Aorta (tissue), 5 donors: ENCODE measurements at regions not wholly inside any gene's neighbourhood (a gene's known extent, or its start where the extent isn't known, plus 50 kb on each side); places are given as distances from the start of the nearest gene placed in this dataset.

Experiments used
- ATAC-seq: fragments of 200-7000 bp; cut with Tn5 transposase; one replicate; pipeline ENCODE4 v1.9.1; 2022; ENCODE audit warnings: moderate library complexity; ENCODE audit not compliant: low FRiP score
- DNase-seq, 2 donors: peaks; one replicate each; pipeline ENCODE4 v3.0.0-alpha.2; 2020
- H3K27ac ChIP-seq, 2 donors: one replicate each; pipeline ENCODE4 v1.5.1; 2013; ENCODE audit warnings: low read length in 2 of 2, mild to moderate bottlenecking in 2 of 2, moderate library complexity in 2 of 2, control low read depth in 1 of 2, inconsistent platforms in 1 of 2, low read depth in 1 of 2
- H3K27me3 ChIP-seq, 2 donors: one replicate each; pipeline ENCODE4 v1.6.1; 2013; ENCODE audit warnings: control low read depth in 1 of 2, low read length in 1 of 2, mild to moderate bottlenecking in 1 of 2, moderate library complexity in 1 of 2; ENCODE audit not compliant: insufficient read depth in 2 of 2, control insufficient read depth in 1 of 2
- H3K36me3 ChIP-seq, 2 donors: one replicate each; pipeline ENCODE4 v1.6.1; 2013; ENCODE audit warnings: control low read depth in 1 of 2, low read length in 1 of 2, mild to moderate bottlenecking in 1 of 2; ENCODE audit not compliant: insufficient read depth in 2 of 2, control insufficient read depth in 1 of 2
- H3K4me1 ChIP-seq, 2 donors: one replicate each; pipeline ENCODE4 v1.6.1; 2013; ENCODE audit warnings: low read length in 2 of 2, control low read depth in 1 of 2, mild to moderate bottlenecking in 1 of 2, moderate library complexity in 1 of 2; ENCODE audit not compliant: insufficient read depth in 2 of 2, control insufficient read depth in 1 of 2
- H3K4me3 ChIP-seq, 2 donors: one replicate each; pipeline ENCODE4 v1.5.1; 2013; ENCODE audit warnings: low read length in 2 of 2, control low read depth in 1 of 2, mild to moderate bottlenecking in 1 of 2
- H3K9me3 ChIP-seq: one replicate; pipeline ENCODE4 v1.6.1; 2013; ENCODE audit warnings: mild to moderate bottlenecking, low read length; ENCODE audit not compliant: control insufficient read depth
- WGBS, 2 donors: extraction: QIAGEN DNeasy Blood & Tissue Kit; methylation state at CpG; one replicate each; pipeline ENCODE4 v1.1.7; 2013; 5-methylcytosine and 5-hydroxymethylcytosine counted together
- intact Hi-C, 2 donors: fragments of 100-400 bp; cut with DNase I; formaldehyde crosslinking; loops; one replicate each; pipeline versions ENCODE4 v1.14.2 to v1.15.0; 2022
- donor health status: healthy with polysubstance abuse.
- donor health status: Bipolar disorder and iron deficiency.
- donor health status: DM: no; HTN: no; CAD: no.
- donor health status: DM: no; HTN: no; CAD: no.
- donor health status: DM: yes; HTN: yes; CAD: no.

DNA sequence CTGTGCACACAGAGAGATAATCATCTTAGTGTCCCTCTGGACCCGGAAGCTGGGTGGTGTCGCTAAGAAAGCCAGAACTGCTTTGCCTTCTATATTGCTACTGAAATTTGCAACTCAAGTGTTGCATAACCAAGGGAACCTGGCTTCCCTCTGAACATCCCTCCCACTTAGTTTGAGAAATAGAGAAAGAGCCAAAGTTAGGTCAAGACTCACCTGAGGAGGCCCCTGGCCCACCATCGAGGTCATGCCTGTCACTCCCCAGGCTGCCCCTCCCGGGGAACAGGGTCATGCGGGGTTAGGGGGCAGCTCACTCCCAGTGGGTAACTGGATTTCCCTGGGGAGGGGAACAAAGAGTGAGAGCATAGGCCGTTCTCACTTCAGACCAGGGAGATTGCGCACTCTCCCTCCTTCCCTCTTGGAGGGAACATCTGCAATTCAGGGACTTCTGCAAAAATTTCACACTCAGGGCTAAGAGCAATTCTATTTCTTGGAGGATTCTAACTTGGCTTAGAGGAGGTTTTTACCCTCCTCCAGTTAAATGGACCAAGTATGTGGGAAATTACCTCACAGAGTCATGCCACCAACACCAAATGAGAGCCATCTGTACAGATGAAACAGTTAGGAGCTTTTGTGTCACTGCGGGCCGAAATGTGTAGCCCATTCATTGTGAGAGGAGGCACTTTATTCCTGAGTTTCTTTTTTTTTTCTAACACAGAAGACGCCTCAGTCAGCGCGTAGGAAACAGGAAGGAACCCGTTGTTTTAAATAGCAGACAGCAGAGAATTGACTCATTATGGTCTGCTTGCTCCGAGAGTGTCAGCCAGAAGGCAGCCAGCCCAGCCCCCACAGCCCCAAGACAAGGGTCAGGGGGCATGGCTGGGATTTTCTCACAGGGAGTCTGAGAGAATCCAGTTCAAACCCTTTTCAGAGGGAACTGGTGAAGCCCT is 221.3 kb downstream of the ARHGAP12 start:
- intact Hi-C loops = loop anchor here (5.0 kb wide), 2 partner anchors 35 to 100 kb away; no protein-coding TSS in a partner anchor
- H3K4me1 ChIP-seq = no peaks in the 10 kb centered on the region
- H3K4me3 ChIP-seq = no peak overlapping the region
- peaks cover 2% of the 10 kb centered on the region for H3K9me3 ChIP-seq
- peak; percentile 70 for ATAC-seq
- no peaks in the 10 kb centered on the region for H3K36me3 ChIP-seq
- 30 to 35% methylated on average over 14 of the region's 14 CpGs for WGBS, 2 donors
- no peaks in the 10 kb centered on the region for H3K27me3 ChIP-seq
- H3K27ac ChIP-seq = no peak overlapping the region
- peak; percentile 88 to 89 for DNase-seq

DNA sequence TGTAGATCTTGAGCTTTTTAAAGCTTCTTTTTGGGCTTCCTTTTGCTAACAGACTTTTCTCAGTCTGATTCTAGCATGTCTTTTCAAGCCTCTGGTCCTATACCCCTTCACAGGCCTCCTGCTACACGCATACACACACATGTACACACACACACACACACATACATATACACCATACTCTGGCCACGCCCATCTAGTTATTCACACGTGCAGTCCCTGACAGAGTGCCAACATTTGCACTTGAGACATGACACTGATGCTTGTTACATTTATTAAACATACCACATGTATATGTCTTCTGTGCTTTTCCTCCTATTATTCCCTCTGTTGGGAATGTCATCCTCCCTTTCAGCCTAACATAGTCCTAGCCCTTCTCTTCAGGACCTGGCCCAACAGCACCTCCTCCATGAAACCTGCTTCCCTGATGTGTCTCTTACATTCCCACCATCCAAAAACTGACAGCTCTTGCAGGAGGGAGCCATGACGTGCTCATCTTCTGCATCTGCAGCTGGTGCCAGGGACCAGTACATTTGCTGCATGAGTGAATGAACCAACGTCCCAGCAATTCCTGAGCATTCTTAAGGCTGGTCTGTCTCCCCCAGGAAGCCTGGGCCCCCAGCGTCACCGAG is 222.1 kb downstream of the ARHGAP12 start:
- Histone ChIP-seq H3K36me3 (no peaks in the 10 kb centered on the region), H3K4me3 (no peak overlapping the region), H3K27ac (no peak overlapping the region), H3K4me1 (peaks cover 0 to under 1% of the 10 kb centered on the region in 2 donors), H3K27me3 (no peaks in the 10 kb centered on the region), H3K9me3 (peaks cover 2% of the 10 kb centered on the region)
- WGBS, 2 donors = 77 to 82% methylated on average over 7 of the region's 7 CpGs
- intact Hi-C loops = loop anchor here (5.0 kb wide), 2 partner anchors 36 to 101 kb away; no protein-coding TSS in a partner anchor
- DNase-seq (no peak), ATAC-seq (no peak)

DNA sequence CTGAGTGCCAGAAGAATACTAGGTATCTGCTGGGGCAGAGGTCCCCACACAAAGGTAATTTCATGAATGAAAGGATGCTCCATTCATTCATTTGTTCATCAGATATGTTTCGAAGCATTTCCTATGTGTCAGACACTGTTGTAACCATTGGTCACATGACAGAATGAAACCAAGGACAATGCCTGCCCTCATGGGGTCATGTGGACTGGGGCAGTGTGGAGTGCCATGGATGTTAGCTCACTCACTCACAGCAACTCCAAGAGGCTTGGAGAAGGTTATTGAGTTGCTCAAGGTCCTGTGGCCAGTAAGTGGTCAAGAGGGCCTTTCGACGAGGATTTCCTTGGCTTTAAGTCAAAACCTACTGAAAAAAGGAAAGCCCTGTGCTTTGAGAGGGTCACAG is 223.5 kb downstream of the ARHGAP12 start:
- ATAC-seq (no peak), DNase-seq (no peak)
- no peaks in the 10 kb centered on the region for H3K9me3 ChIP-seq
- peaks cover 2 to 6% of the 10 kb centered on the region in 2 donors for H3K4me1 ChIP-seq
- WGBS, 2 donors = 93 to 94% methylated on average over 3 of the region's 3 CpGs
- H3K4me3 ChIP-seq = no peak overlapping the region
- no peaks in the 10 kb centered on the region for H3K36me3 ChIP-seq
- intact Hi-C loops = loop anchor here (5.0 kb wide), 2 partner anchors 37 to 102 kb away; no protein-coding TSS in a partner anchor
- H3K27ac ChIP-seq = no peak overlapping the region
- no peaks in the 10 kb centered on the region for H3K27me3 ChIP-seq

DNA sequence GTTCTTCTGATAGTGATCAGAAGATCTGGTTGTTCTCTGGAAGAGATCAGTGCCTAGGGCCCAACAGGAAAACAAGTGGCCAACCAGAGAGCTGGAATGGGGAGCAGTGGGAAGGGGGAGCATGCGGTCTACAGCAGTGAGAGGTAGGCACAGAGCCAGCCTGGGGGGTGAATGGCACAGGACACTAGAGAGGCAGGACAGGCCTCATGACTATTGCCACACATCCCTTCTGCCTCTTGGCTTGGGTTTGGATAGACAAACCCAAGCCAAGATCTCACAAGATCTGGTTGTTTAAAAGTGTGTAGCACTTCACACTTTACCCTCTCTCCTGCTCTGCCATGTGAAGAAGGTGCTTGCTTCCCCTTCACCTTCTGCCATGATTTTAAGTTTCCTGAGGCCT is 224.4 kb downstream of the ARHGAP12 start:
- intact Hi-C loops = loop anchor here in 1 of 2 donors (5.0 kb wide), 1 partner anchor 53 kb away; no protein-coding TSS in a partner anchor
- DNase-seq (no peak), ATAC-seq (no peak)
- Histone ChIP-seq H3K9me3 (no peaks in the 10 kb centered on the region), H3K4me3 (no peak overlapping the region), H3K27me3 (no peaks in the 10 kb centered on the region), H3K4me1 (peaks cover 2 to 6% of the 10 kb centered on the region in 2 donors), H3K36me3 (no peaks in the 10 kb centered on the region), H3K27ac (no peak overlapping the region)
- 88 to 100% methylated on average over 1 of the region's 1 CpG for WGBS, 2 donors

DNA sequence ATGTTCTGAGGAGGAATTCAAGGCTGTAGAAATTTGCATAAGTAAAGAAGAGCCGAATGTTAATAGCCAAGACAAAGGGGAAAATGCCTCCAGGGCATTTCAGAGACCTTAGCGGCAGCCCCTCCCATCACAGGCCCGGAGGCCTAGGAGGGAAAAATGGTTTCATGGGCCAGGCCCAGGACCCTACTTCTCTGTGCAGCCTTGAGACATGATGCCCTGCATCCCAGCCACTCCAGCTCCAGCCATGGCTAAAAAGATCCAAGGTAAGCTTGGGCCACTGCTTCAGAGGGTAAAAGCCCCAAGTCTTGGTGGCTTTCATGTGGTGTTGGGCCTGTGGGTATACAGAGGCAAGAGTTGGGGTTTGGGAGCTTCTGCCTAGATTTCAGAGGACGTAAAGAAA is 225.7 kb downstream of the ARHGAP12 start:
- no peak overlapping the region for H3K27ac ChIP-seq
- DNase-seq (no peak), ATAC-seq (no peak)
- H3K4me1 ChIP-seq = peaks cover 2 to 10% of the 10 kb centered on the region in 2 donors
- intact Hi-C loops = loop anchor here in 1 of 2 donors (5.0 kb wide), 1 partner anchor 54 kb away; no protein-coding TSS in a partner anchor
- H3K4me3 ChIP-seq = no peak overlapping the region
- H3K9me3 ChIP-seq = no peaks in the 10 kb centered on the region
- 82 to 96% methylated on average over 4 of the region's 4 CpGs for WGBS, 2 donors
- no peaks in the 10 kb centered on the region for H3K27me3 ChIP-seq
- H3K36me3 ChIP-seq = no peaks in the 10 kb centered on the region

DNA sequence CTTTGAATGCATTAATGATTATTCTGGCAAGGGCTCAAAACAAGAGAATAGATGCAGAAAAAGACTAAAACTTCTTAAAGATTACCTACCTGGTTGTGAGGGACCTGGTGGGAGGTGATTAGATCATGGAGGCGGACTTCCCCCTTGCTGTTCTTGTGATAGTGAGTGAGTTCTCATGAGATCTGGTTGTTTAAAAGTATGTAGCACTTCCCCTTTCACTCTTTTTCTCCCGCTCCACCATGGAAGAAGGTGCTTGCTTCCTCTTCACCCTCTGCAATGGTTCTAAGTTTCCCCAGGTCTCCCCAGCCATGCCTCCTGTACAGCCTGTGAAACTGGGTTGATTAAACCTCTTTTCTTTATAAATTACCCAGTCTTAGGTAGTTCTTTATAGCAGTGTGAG is 226.6 kb downstream of the ARHGAP12 start:
- intact Hi-C loops = loop anchor here in 1 of 2 donors (5.0 kb wide), 1 partner anchor 55 kb away; no protein-coding TSS in a partner anchor
- H3K36me3 ChIP-seq = no peaks in the 10 kb centered on the region
- no peak for DNase-seq
- ATAC-seq = no peak
- H3K4me1 ChIP-seq = peaks cover 2 to 10% of the 10 kb centered on the region in 2 donors
- no peaks in the 10 kb centered on the region for H3K9me3 ChIP-seq
- H3K27ac ChIP-seq = no peak overlapping the region
- no peaks in the 10 kb centered on the region for H3K27me3 ChIP-seq
- no peak overlapping the region for H3K4me3 ChIP-seq
- WGBS, 2 donors = 88 to 96% methylated on average over 2 of the region's 2 CpGs

DNA sequence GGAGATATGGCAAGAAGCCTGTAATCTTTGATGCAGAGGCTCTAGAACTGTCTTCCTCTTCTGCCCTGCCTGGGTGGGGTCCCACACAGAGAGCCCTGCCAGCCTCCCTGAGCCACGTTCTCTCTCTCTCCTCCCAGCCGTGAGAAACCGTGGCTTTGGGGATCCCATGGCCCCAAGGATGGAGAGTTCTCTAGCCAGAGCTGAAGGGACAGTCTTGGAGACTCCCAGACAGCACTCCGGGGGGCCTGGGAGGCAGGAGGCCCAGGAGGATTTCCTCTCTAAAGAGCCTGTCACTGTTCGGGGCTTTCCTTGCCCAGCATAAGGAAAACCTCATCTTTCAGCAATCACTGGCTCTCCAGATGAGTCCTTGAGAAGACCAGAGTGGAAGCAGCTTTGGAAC is 227.1 kb downstream of the ARHGAP12 start:
- Histone ChIP-seq H3K36me3 (no peaks in the 10 kb centered on the region), H3K27ac (peak overlapping the region; percentile 64 to 69), H3K4me1 (peaks cover 2 to 10% of the 10 kb centered on the region in 2 donors), H3K4me3 (no peak overlapping the region), H3K9me3 (no peaks in the 10 kb centered on the region), H3K27me3 (no peaks in the 10 kb centered on the region)
- intact Hi-C loops = loop anchor here in 1 of 2 donors (5.0 kb wide), 1 partner anchor 56 kb away; no protein-coding TSS in a partner anchor
- ATAC-seq = no peak
- WGBS, 2 donors = 52 to 65% methylated on average over 5 of the region's 5 CpGs
- DNase-seq = no peak

DNA sequence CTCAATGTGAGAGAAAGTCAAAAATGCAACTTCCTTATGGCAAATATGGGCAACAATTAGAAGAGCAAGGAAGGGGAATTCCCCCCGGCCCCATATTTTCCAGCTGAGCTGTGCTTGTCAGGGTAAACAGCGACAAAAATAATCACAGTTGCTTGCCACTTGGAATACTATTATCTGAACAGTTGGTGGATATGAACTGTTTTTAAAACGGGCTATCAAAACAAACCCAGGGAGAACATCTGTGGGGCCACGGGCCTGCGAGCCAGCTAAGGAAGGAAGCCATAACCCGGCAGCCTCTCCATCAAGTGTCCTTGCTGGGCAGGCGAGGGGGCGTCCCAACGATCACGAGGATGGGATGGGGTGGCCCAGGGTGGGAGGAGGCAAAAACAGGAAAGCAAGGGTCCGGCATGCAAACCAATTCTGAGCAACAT is 228.4 kb downstream of the ARHGAP12 start:
- Histone ChIP-seq H3K4me1 (peaks cover 2 to 10% of the 10 kb centered on the region in 2 donors), H3K27me3 (no peaks in the 10 kb centered on the region), H3K4me3 (no peak overlapping the region), H3K36me3 (no peaks in the 10 kb centered on the region), H3K27ac (peak overlapping the region; percentile 68 to 83), H3K9me3 (no peaks in the 10 kb centered on the region)
- intact Hi-C loops = loop anchor here in 1 of 2 donors (5.0 kb wide), 1 partner anchor 57 kb away; no protein-coding TSS in a partner anchor
- DNase-seq (no peak), ATAC-seq (no peak)
- WGBS, 2 donors = 16 to 18% methylated on average over 11 of the region's 11 CpGs
